GM19395 (cell line): ENCODE measurements at regions not wholly inside any gene's neighbourhood (a gene's known extent, or its start where the extent isn't known, plus 50 kb on each side); places are given as distances from the start of the nearest gene placed in this dataset.

Experiments
- ATAC-seq: cut with Tn5 transposase; IDR thresholded peaks from one replicate; pipeline ENCODE4 v1.9.1; 2021; ENCODE audit warnings: mild to moderate bottlenecking, moderate library complexity; ENCODE audit not compliant: unreplicated experiment

DNA sequence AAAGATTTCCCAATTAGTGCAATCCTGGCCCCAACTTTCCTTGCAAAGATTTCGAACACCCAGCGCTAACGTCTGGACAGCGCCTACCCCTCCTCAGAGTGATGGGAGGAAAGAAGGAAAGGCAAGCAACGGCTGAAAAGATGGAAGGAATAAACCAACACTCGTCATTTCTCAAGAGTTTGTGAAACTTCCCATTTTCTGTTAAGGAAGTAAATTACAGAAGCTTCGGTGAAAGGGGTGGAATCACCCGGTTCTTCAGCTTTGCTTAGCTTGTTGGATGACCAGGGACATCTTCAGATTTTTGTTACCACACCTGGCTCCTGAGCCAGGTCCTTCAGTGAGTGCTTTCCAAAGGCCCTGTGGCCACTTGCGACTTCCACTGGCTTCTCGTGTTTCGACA is 313.1 kb downstream of the SKIDA1 start:
- no peak for ATAC-seq

GRCh38 chr10:21209495-21209894 is 312.4 kb upstream of the NEBL start:
- no peak for ATAC-seq

- ATAC-seq: no peak
These were observed 311.7 kb upstream of the NEBL start for GRCh38 chr10:21208666-21209316.

DNA sequence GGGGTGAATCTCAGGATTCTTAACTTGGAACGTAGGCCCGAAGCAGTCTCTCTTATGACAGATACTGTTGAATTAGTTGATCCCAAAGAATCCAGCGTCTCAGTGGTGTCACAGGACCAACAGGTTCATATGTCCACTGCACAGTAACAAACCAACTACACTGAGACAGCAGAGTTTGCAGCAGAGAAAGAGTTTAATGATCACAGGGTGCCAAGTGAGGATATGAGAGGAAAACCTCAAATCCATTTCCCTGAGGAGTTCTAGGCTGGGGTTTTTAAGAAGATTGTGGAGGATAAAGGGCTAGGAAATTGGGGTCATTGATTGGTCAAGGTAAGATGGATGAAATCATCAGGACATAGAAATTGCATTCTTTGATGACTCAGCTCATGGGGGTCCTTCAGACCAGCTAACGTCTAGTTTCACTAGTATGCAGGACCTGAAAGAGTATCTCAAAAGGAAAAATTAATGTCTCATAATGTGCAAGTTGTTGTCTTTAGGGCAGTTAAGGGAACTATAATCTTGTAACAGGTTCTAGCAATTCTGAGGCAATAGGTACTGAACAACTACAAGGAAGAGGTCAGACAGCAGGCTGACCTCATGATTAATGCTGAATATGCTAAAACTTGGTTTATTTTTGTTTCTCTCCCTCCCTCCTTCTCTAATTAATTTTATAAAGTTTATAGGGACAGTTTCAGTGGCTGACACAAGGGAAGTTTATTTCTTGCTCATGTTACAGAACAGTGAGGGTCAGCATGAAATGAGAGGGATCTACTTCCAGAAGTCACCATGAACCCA is 310.9 kb upstream of the NEBL start:
- ATAC-seq: no peak

GRCh38 chr10:21205328-21205727 is 308.2 kb upstream of the NEBL start:
- no peak for ATAC-seq

- no peak for ATAC-seq
These were observed 306.5 kb upstream of the NEBL start for GRCh38 chr10:21203473-21204107.

DNA sequence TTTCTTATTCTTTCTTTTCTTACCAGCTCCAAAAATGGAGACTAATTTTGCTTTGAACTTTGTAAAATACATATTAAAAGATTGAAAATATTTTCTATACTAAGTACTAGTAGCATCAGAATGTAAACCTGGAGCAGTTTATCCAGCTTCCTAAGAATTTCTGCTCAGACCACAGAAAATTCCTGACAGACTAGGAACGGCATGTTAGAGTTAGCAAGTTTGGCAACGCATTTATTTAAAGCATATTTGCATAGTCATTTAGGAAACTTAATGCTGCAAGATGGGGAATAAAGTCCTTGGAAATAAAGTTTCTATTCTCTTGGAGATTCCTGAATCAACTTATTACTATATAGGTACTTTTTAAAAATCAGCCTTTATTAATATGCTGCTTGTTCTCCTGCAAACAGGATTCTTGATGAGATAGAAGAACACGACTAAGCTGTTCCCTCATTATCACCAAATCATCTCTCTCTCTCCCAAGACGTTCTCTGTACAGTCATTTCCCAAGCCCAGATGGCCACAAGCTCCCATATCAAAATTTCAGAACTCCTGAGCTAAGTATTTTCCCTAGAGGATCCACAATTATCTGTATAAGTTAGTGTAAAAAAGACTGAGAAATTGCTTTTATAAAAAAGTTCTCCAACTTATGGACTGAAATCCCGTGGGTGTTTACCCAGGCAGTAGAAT is 305.8 kb upstream of the NEBL start:
- no peak for ATAC-seq

DNA sequence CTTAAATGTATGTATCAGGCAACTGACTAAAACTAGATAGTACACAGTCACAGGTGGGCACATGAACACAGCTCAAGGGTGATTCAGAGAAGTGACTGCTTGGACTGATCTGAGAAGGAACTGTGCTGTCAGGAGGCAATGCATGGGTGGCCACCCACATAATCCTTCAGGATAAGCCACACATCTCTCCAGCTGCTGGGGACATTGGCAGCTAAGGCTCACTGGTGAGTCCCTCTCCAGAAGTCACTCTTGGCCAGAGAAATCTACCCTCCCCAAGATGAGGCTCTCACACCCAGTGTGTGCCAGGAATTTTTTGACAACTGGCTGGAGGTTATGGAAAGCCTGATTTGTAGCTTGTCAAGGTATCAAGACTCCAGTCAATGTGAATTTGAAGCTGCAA is 302.4 kb upstream of the NEBL start:
- no peak for ATAC-seq

DNA sequence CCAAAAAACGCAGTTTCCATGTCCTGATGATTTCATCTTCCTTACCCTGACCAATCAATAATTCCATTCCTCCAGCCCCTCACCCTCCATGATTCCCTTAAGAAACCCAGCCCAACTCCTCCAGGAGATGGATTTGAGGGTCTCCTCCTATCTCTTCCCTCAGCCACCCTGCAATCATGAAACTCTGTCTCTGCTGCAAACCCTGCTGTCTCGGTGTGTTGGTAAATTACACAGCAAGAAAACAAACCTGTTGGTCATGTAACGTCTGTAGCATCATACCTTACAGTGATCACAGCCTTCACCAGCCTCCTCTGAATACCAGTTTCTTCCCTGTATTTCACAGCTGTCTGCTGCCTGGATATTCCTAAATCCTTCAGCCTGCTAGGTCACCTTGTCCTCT is 300.7 kb upstream of the NEBL start:
- no peak for ATAC-seq

DNA sequence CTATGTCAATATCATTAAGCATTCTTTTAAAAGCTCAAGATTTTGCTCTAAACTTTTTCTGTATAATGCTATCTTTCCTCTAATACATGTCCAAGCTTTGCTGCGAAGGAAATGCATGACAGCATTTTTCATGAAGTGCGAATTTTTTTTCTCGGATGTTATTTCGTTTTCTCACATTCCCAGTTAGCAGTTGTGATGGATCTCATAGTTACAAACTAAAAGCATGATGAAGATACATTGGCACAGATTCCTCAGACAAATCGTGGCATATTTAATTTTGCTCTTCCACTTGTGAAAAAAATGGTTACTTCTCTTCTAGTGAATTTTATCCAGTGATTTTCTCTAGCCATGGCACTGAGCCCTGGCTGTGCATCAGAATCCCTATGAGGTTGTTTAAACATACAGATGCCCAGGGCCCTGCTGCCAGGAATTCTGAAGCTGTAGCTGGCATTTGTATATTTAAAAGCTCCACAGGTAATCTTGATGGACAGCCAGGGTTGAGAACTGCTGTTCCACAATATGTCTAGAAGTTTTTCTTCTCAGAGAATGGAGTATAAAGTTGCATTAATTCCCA is 299.8 kb upstream of the NEBL start:
- no peak for ATAC-seq

DNA sequence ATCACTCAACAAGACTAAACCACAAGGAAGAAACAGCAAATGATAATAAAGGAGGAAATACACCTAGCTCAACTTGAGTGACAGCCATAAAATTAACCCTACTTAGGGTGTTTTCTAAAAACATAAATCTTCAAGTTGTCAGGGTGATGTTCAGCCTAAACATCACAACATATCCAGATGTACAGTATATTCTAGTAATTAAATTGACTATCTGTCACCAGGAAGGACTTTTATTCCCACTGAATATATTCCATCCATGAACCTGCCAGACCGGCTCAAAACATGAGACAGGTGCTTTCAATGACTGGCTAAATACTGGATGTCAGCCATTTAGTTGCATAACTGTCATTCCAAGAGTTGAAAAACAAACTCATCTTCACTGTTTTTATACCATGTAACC is 298.1 kb upstream of the NEBL start:
- ATAC-seq: no peak

- no peak for ATAC-seq
These were observed 297.4 kb upstream of the NEBL start for GRCh38 chr10:21194510-21194993.

GRCh38 chr10:21193196-21193595 is 296.1 kb upstream of the NEBL start:
- ATAC-seq: no peak

- ATAC-seq: no peak
These were observed 294.4 kb upstream of the NEBL start for GRCh38 chr10:21191512-21191911.

DNA sequence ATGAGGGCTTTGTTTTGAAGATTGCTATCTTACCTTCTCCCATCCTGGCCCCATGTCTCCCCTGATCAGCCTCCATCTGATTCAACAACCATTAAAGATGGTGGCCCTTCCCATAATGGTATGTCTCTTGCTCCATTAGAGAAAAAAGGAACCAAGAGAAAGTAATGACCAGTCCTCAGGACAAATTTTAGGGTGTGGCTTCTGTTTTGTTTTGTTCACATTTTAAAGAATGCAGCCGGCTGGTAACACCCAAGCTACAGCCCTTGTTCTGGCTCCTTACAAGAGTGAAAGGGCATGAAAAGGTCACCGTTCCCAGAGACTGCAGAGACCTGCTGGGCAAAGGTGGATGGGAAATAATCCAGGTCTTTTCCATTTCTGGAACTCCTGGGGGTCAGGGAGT is 287.9 kb upstream of the NEBL start:
- ATAC-seq: no peak

DNA sequence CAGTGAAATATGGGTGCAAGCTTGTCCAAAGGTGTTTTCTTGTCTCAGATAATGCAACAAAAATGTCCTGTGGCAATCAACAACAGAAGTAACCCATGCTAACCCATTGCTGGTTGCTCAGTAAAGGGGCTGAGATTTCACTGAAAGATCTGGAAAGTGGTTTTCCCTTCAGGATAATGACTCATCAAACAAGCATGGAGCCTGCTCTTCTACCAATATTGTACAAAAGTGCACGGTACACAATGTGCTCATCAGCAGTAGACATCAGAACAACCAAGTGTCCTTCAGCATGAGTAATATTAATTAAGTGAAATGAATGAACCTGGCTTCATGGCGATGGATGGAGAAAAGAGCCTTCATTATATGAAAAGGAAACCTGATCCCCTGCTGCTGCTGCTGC is 287.1 kb upstream of the NEBL start:
- no peak for ATAC-seq

GRCh38 chr10:21183025-21183424 is 285.9 kb upstream of the NEBL start:
- ATAC-seq: no peak

- no peak for ATAC-seq
These were observed 284.3 kb upstream of the NEBL start for GRCh38 chr10:21181451-21181850.

GRCh38 chr10:21180604-21181003 is 283.5 kb upstream of the NEBL start:
- no peak for ATAC-seq

DNA sequence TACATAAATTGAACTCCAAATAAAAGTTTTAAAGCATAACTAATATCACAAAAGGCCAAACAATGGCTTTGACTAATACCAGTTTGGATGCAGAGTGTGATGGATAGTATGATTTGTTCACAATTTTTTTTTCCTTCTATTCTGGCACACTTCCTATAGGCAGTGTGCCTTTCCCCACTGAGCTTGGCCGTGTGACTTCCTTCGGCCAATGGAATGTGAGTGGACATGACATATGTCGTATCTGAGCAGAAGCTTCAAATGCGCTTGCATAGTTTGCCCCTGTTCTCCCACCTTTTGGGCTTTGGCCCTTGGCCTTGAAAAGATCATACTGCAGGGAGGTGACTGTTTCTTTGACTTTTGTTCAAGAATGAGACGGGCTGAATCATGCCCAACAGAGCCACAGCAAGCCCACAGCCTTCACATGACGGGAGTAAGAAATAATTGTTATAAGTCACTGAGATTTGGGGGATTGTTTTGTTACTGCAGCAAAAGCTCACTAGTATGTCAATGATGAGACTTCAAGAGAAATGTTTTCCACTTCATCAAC is 279.9 kb upstream of the NEBL start:
- ATAC-seq: no peak

DNA sequence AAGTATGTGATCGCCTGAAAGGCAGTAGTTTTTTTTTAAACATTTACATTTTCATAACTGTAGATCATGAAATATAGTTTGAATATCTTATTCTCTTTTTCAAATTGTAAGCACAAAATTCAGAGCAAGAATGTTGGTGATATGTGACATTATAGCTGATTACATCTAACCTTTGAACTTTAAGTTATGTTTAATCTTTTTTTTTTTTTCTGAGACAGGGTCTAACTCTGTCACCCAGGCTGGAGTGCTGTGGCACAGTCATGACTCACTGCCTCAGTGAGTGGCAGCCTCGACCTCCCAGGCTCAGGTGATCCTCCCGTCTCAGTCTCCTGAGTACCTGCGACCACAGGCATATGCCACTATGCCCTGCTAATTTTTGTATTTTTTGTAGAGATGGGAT is 278.7 kb upstream of the NEBL start:
- ATAC-seq: no peak
